SU-DHL-6 (cell line): ENCODE measurements at regions not wholly inside any gene's neighbourhood (a gene's known extent, or its start where the extent isn't known, plus 50 kb on each side); places are given as distances from the start of the nearest gene placed in this dataset.

Experiments used
- H2AFZ ChIP-seq: fragments of 200-600 bp; sonication (generic); 2 replicates; pipeline ENCODE4 v1.6.1; 2014; ENCODE audit warnings: low read depth, mild to moderate bottlenecking, moderate library complexity, mixed read lengths, antibody characterized with exemption, low read length; ENCODE audit not compliant: severe bottlenecking
- H3F3A ChIP-seq: fragments of 200-600 bp; shearing (Covaris generic); 2 replicates; pipeline ENCODE4 v1.6.0; 2016; ENCODE audit warnings: antibody characterized with exemption, mild to moderate bottlenecking; ENCODE audit not compliant: insufficient read depth
- H3K27ac ChIP-seq: fragments of 200-600 bp; sonication (generic); 2 replicates; pipeline ENCODE4 v1.5.1; 2016; ENCODE audit warnings: low read depth, mild to moderate bottlenecking, low read length, moderate library complexity, mixed read lengths
- H3K27me3 ChIP-seq: fragments of 200-600 bp; sonication (generic), shearing (Covaris generic); 2 replicates; pipeline ENCODE4 v1.6.0; 2014; ENCODE audit warnings: mild to moderate bottlenecking, low read length
- H3K36me3 ChIP-seq: fragments of 200-600 bp; sonication (generic); 2 replicates; pipeline ENCODE4 v1.6.1; 2014; ENCODE audit warnings: mild to moderate bottlenecking, low read length, mixed read lengths
- H3K4me2 ChIP-seq: fragments of 300-600, 200-600 bp; shearing (Covaris generic), sonication (generic); 2 replicates; pipeline ENCODE4 v1.6.0; 2014; ENCODE audit warnings: low read length, low read depth, mild to moderate bottlenecking; ENCODE audit not compliant: poor library complexity, severe bottlenecking
- H3K4me3 ChIP-seq: fragments of 200-600 bp; sonication (generic); 2 replicates; pipeline ENCODE4 v1.5.1; 2014; ENCODE audit warnings: antibody characterized with exemption, low read length, mild to moderate bottlenecking, mixed read lengths; ENCODE audit not compliant: insufficient read depth, poor library complexity, severe bottlenecking
- H3K79me2 ChIP-seq: fragments of 200-600 bp; sonication (generic); 2 replicates; pipeline ENCODE4 v1.6.1; 2014; ENCODE audit warnings: mild to moderate bottlenecking, low read length, moderate library complexity; ENCODE audit not compliant: insufficient read depth
- H3K9ac ChIP-seq: fragments of 200-600 bp; sonication (generic); 2 replicates; pipeline ENCODE4 v1.7.0; 2014; ENCODE audit warnings: mild to moderate bottlenecking, low read length
- H3K9me2 ChIP-seq: fragments of 200-600 bp; sonication (generic); replicated peaks from 2 replicates; pipeline ENCODE4 v1.6.1; 2014; ENCODE audit warnings: low read length; ENCODE audit not compliant: insufficient read depth
- H3K9me3 ChIP-seq: fragments of 200-600 bp; sonication (generic); 2 replicates; pipeline ENCODE4 v1.6.1; 2014; ENCODE audit warnings: low read length, mixed read lengths; ENCODE audit not compliant: insufficient read depth
- H4K20me1 ChIP-seq: fragments of 200-600 bp; sonication (generic); 2 replicates; pipeline ENCODE4 v1.6.1; 2014; ENCODE audit warnings: low read depth, mild to moderate bottlenecking, antibody characterized with exemption, low read length, moderate library complexity, mixed read lengths
- EZH2phosphoT487 ChIP-seq: fragments of 200-600 bp; sonication (generic), shearing (Covaris generic); conservative IDR thresholded peaks from 2 replicates; pipeline ENCODE4 v1.6.1; 2018; ENCODE audit warnings: mild to moderate bottlenecking, antibody characterized with exemption, low read length, moderate library complexity, mixed read lengths
- TF ChIP-seq, protein P1 (sequence below): fragments of 200-600 bp; sonication (generic); IDR thresholded peaks from one replicate; pipeline ENCODE4 v1.5.1; 2017; ENCODE audit warnings: antibody characterized with exemption, mild to moderate bottlenecking, low read length, moderate library complexity; ENCODE audit not compliant: insufficient read depth, poor library complexity, severe bottlenecking

DNA sequence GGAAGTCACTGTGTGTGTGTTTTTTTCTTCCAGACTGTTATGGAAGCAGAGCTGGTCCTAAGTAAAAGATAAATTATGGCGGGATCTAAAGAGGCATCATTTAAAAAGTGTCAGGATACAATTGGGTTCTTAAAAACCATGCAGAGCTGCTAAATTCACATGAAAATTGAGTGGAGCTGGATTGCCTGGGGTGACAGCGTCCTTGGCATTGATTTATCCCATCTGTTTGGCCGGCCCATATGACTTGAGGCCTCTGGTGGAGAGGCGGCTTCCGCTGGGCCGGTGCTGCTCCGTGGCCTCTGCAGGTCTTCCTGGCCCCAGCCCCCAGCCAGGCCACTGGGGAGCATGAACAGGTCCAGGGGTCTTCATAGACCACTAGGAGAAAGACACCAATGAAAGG lies 165.5 kb downstream of the GLI2 start:
- TF ChIP-seq, protein P1, sequence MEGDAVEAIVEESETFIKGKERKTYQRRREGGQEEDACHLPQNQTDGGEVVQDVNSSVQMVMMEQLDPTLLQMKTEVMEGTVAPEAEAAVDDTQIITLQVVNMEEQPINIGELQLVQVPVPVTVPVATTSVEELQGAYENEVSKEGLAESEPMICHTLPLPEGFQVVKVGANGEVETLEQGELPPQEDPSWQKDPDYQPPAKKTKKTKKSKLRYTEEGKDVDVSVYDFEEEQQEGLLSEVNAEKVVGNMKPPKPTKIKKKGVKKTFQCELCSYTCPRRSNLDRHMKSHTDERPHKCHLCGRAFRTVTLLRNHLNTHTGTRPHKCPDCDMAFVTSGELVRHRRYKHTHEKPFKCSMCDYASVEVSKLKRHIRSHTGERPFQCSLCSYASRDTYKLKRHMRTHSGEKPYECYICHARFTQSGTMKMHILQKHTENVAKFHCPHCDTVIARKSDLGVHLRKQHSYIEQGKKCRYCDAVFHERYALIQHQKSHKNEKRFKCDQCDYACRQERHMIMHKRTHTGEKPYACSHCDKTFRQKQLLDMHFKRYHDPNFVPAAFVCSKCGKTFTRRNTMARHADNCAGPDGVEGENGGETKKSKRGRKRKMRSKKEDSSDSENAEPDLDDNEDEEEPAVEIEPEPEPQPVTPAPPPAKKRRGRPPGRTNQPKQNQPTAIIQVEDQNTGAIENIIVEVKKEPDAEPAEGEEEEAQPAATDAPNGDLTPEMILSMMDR, result no peak
- TF ChIP-seq EZH2phosphoT487, result no peak
- Histone ChIP-seq H3K9me2 (no peaks in the 10 kb centered on the region), H3K27me3 (no peaks in the 10 kb centered on the region), H3K9ac (no peak overlapping the region), H3K9me3 (no peaks in the 10 kb centered on the region), H3F3A (no peaks in the 10 kb centered on the region), H3K4me2 (no peak overlapping the region), H3K4me3 (no peak overlapping the region), H3K27ac (no peak overlapping the region), H4K20me1 (no peaks in the 10 kb centered on the region), H3K36me3 (no peaks in the 10 kb centered on the region), H2AFZ (no peak overlapping the region), H3K79me2 (no peaks in the 10 kb centered on the region)

DNA sequence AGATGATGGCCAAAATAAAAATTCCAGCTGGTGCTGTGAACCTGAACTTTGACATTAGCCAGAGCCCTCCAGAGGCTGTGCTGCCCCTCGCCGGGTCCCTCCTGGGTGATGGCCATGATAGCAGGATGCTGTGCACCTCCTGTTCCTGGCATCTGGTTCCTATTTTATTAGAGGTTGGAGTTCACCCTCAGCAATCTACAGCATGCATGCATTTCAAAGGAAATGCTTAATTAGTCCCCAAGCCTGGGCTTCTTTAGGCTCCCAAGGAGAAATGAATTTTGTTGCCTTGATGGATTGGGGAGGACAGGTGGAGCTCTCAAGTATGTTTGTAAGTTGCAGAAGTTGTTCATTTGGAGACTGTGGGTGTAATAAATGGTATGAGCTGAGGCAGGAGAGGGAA lies 166.9 kb downstream of the GLI2 start:
- H3K4me3 ChIP-seq, result no peak overlapping the region
- no peak overlapping the region for H3K4me2 ChIP-seq
- no peak overlapping the region for H2AFZ ChIP-seq
- H3K9ac ChIP-seq, result no peak overlapping the region
- no peaks in the 10 kb centered on the region for H3K9me3 ChIP-seq
- no peak for TF ChIP-seq EZH2phosphoT487
- TF ChIP-seq, protein P1, result no peak
- H3F3A ChIP-seq, result no peaks in the 10 kb centered on the region
- H3K9me2 ChIP-seq, result no peaks in the 10 kb centered on the region
- H3K27me3 ChIP-seq, result no peaks in the 10 kb centered on the region
- no peaks in the 10 kb centered on the region for H3K79me2 ChIP-seq
- H3K36me3 ChIP-seq, result no peaks in the 10 kb centered on the region
- no peak overlapping the region for H3K27ac ChIP-seq
- H4K20me1 ChIP-seq, result no peaks in the 10 kb centered on the region

DNA sequence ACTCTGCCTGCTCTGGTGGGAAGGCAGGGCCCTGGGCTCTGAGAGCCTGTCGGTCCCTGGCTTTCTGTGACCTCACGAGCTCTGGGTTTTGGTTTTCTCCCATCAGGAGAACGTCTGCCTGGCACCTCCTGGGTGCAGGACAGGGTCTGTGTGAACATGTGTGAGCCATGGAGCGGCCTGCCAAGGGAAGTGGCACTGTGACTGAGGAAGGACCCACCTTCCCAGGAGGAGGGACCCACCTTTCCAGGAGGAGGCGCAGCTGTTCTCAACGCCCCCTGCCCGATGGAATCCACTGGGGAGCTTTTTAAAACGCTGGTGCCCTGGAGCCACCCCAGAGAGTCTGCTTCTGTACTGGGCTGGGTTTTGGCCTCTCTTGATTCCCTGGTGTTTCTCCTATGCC lies 168.7 kb downstream of the GLI2 start:
- Histone ChIP-seq H3K4me3 (no peak overlapping the region), H3K27ac (no peak overlapping the region), H3K36me3 (no peaks in the 10 kb centered on the region), H4K20me1 (no peaks in the 10 kb centered on the region), H3K27me3 (no peaks in the 10 kb centered on the region), H2AFZ (no peak overlapping the region), H3K9me3 (no peaks in the 10 kb centered on the region), H3K79me2 (no peaks in the 10 kb centered on the region), H3K4me2 (no peak overlapping the region), H3K9ac (no peak overlapping the region), H3K9me2 (no peaks in the 10 kb centered on the region), H3F3A (no peaks in the 10 kb centered on the region)
- no peak for TF ChIP-seq EZH2phosphoT487
- TF ChIP-seq, protein P1, result no peak
